ENCODE measurements at regions not wholly inside any gene's neighbourhood (a gene's known extent, or its start where the extent isn't known, plus 50 kb on each side); places are given as distances from the start of the nearest gene placed in this dataset.

DNA sequence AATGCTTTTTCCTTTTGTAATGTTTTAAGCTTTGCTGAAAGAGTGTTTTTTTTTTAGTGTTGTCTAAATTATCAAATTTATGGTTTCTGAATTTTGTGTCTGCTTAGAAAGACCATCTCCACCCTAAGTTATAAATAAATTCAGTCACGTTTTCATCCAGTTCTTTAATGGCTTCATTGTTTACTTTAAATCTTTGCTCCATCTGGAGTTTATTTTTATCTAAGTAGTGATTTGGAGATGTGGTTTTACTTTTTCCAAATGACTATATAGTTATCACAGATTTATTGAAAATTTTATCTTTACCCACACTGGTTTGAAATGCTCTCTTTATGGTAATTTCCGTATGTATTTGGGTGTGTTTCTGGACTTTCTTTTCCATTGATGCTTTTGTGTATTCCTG, 577.2 kb upstream of the ZNF608 start:
- no peak for DNase-seq
- intact Hi-C loops (cut with DNase I) = no loop called here

GRCh38 chr5:125325488-125326149, 579.2 kb upstream of the ZNF608 start:
- Histone ChIP-seq H3K27ac (peak overlapping the region in 2 of 5 donors; percentile 6 to 10), H3K36me3 (replicated peaks in 1 of 2) (no peaks in the 10 kb centered on the region), H3K27me3 (no peaks in the 10 kb centered on the region), H3K9me3 (replicated peaks in 1 of 3) (no peaks in the 10 kb centered on the region), H3K4me1 (replicated peaks in 1 of 2) (peaks cover 4 to 14% of the 10 kb centered on the region in 2 donors), H3K4me3 (no peak overlapping the region)
- TF ChIP-seq, protein P1, sequence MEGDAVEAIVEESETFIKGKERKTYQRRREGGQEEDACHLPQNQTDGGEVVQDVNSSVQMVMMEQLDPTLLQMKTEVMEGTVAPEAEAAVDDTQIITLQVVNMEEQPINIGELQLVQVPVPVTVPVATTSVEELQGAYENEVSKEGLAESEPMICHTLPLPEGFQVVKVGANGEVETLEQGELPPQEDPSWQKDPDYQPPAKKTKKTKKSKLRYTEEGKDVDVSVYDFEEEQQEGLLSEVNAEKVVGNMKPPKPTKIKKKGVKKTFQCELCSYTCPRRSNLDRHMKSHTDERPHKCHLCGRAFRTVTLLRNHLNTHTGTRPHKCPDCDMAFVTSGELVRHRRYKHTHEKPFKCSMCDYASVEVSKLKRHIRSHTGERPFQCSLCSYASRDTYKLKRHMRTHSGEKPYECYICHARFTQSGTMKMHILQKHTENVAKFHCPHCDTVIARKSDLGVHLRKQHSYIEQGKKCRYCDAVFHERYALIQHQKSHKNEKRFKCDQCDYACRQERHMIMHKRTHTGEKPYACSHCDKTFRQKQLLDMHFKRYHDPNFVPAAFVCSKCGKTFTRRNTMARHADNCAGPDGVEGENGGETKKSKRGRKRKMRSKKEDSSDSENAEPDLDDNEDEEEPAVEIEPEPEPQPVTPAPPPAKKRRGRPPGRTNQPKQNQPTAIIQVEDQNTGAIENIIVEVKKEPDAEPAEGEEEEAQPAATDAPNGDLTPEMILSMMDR (IDR thresholded peaks at IDR 0.05) = no peak
- no peak for TF ChIP-seq POLR2A (IDR thresholded peaks at IDR 0.05)
- intact Hi-C loops (cut with DNase I) = no loop called here
- WGBS, 4 donors = 35 to 42% (median 39%) methylated on average over 4 of the region's 4 CpGs
- DNase-seq = no peak

More for the DNA sequence above, 577.2 kb upstream of the ZNF608 start:
- Histone ChIP-seq H3K4me1 (replicated peaks in 1 of 2) (peaks cover 4 to 14% of the 10 kb centered on the region in 2 donors), H3K9me3 (replicated peaks in 1 of 3) (no peaks in the 10 kb centered on the region), H3K36me3 (replicated peaks in 1 of 2) (no peaks in the 10 kb centered on the region), H3K4me3 (no peak overlapping the region), H3K27ac (no peak overlapping the region), H3K27me3 (no peaks in the 10 kb centered on the region)
- TF ChIP-seq, protein P1 (IDR thresholded peaks at IDR 0.05) = no peak
- no peak for TF ChIP-seq POLR2A (IDR thresholded peaks at IDR 0.05)
- WGBS, 4 donors = 49 to 58% (median 53%) methylated on average over 2 of the region's 2 CpGs

DNA sequence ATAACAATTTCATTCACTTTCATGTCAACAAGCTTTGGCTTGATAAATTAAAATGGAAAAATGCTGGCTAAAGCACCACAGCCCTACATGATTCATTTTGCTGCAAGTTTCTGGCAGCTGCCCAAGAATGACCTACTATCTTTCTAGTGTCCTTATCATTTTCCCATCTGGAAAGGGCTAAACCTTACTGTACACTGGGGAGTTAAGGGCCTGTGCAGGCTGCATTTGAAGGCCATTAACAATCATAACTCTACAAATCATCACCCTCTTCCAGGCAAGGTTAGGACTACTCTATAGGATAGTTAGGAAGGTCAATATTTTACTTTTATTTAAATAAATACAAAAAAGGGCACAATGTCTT, 579.7 kb upstream of the ZNF608 start:
- intact Hi-C loops (cut with DNase I) = no loop called here
- H3K27me3 ChIP-seq = no peaks in the 10 kb centered on the region
- H3K9me3 ChIP-seq (replicated peaks in 1 of 3) = no peaks in the 10 kb centered on the region
- H3K4me1 ChIP-seq (replicated peaks in 1 of 2) = peaks cover 4 to 14% of the 10 kb centered on the region in 2 donors
- peak; percentile 84 to 93 (median 89) for DNase-seq
- TF ChIP-seq, protein P1 (IDR thresholded peaks at IDR 0.05) = no peak
- TF ChIP-seq POLR2A (IDR thresholded peaks at IDR 0.05) = no peak
- H3K27ac ChIP-seq = peak overlapping the region in 2 of 5 donors; percentile 6 to 10
- H3K36me3 ChIP-seq (replicated peaks in 1 of 2) = no peaks in the 10 kb centered on the region
- no peak overlapping the region for H3K4me3 ChIP-seq

DNA sequence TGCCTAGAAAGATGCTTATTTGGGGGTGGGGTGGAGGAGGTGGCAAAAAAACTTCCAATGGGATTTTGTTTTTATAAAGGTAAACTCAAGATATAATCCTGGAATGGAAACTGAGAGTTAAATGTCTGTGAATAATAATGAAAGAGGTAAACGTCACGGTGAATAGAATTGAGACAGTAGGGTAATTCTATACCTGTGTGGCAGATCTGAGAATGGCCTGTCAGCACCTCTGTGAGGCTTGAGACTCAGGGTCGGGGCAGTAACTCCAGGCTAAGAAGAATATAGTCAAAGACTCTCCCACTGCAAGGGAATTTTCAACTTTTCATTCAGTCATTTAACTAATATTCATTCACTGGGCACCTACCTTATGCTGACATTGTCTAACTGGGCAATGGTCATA, 581.2 kb upstream of the ZNF608 start:
- intact Hi-C loops (cut with DNase I) = no loop called here
- no peak overlapping the region for H3K4me3 ChIP-seq
- DNase-seq = no peak
- H3K4me1 ChIP-seq (replicated peaks in 1 of 2) = peaks cover 4 to 14% of the 10 kb centered on the region in 2 donors
- H3K36me3 ChIP-seq (replicated peaks in 1 of 2) = no peaks in the 10 kb centered on the region
- TF ChIP-seq, protein P1 (IDR thresholded peaks at IDR 0.05) = no peak
- no peak for TF ChIP-seq POLR2A (IDR thresholded peaks at IDR 0.05)
- H3K27ac ChIP-seq = no peak overlapping the region
- 88 to 98% (median 97%) methylated on average over 3 of the region's 3 CpGs for WGBS, 4 donors
- H3K27me3 ChIP-seq = no peaks in the 10 kb centered on the region
- no peaks in the 10 kb centered on the region for H3K9me3 ChIP-seq (replicated peaks in 1 of 3)
